ENCODE measurements at regions not wholly inside any gene's neighbourhood (a gene's known extent, or its start where the extent isn't known, plus 50 kb on each side); places are given as distances from the start of the nearest gene placed in this dataset.

- no peak for TF ChIP-seq CTCF (IDR thresholded peaks at IDR 0.05; ENCODE audit: control extremely low read depth in 1 of 3, insufficient read depth in 1 of 3, low read depth in 1 of 3, low read length in 3 of 3)
- no peak for TF ChIP-seq RAD21 (IDR thresholded peaks at IDR 0.05 in 1 of 2, conservative IDR thresholded peaks at IDR 0.05 in 1 of 2; ENCODE audit: low read depth in 2 of 2, low read length in 2 of 2)
- TF ChIP-seq EGR1 (IDR thresholded peaks at IDR 0.05; ENCODE audit: borderline replicate concordance, low read depth, low read length), result no peak
- TF ChIP-seq YY1 (IDR thresholded peaks at IDR 0.05; ENCODE audit: low read depth, low read length), result no peak
- no peak for TF ChIP-seq CHD1 (IDR thresholded peaks at IDR 0.05; ENCODE audit: low read depth, low read length)
These were observed 251.8 kb downstream of the ZNF608 start for GRCh38 chr5:124494540-124495116.

Data from H1 (cell line).